Endothelial cell (in vitro differentiated cells): ENCODE measurements at regions not wholly inside any gene's neighbourhood (a gene's known extent, or its start where the extent isn't known, plus 50 kb on each side); places are given as distances from the start of the nearest gene placed in this dataset.
"Not testable (repeated sequence)": the region's sequence is repeated elsewhere in the genome, so short reads cannot be mapped to it uniquely, and the experiment has no call there.

Experiments used
- DNase-seq: peaks from one replicate; pipeline ENCODE4 v3.0.0; 2021; ENCODE audit warnings: low spot score
- H3K27ac Mint-ChIP-seq: one replicate; pipeline ENCODE4 v1.8.0; 2021; ENCODE audit warnings: mixed read lengths, inconsistent platforms; ENCODE audit not compliant: unreplicated experiment
- H3K27me3 Mint-ChIP-seq: one replicate; pipeline ENCODE4 v1.8.0; 2021; ENCODE audit warnings: mild to moderate bottlenecking, moderate library complexity, mixed read lengths, inconsistent platforms; ENCODE audit not compliant: unreplicated experiment
- H3K36me3 Mint-ChIP-seq: one replicate; pipeline ENCODE4 v1.8.0; 2021; ENCODE audit warnings: mild to moderate bottlenecking, low read depth, mixed read lengths, inconsistent platforms; ENCODE audit not compliant: unreplicated experiment
- H3K4me1 Mint-ChIP-seq: one replicate; pipeline ENCODE4 v1.8.0; 2021; ENCODE audit warnings: mild to moderate bottlenecking, mixed read lengths, inconsistent platforms; ENCODE audit not compliant: unreplicated experiment
- H3K4me3 Mint-ChIP-seq: one replicate; pipeline ENCODE4 v1.8.0; 2021; ENCODE audit warnings: mild to moderate bottlenecking, mixed read lengths, inconsistent platforms; ENCODE audit not compliant: unreplicated experiment
- H3K9me3 Mint-ChIP-seq: one replicate; pipeline ENCODE4 v1.8.0; 2021; ENCODE audit warnings: mixed read lengths, inconsistent platforms; ENCODE audit not compliant: unreplicated experiment
- CTCF ChIP-seq: fragments of 200-600 bp; sonication (generic); IDR thresholded peaks from one replicate; pipeline ENCODE4 v1.5.0; 2021; ENCODE audit warnings: antibody characterized with exemption; ENCODE audit not compliant: unreplicated experiment

GRCh38 chr3:103269287-103269686, 834.5 kb downstream of the ZPLD1 start:
- no peak for DNase-seq
- TF ChIP-seq CTCF: no peak
- no peak overlapping the region for H3K4me3 Mint-ChIP-seq
- no peaks in the 10 kb centered on the region for H3K27me3 Mint-ChIP-seq
- H3K36me3 Mint-ChIP-seq: peaks cover 5% of the 10 kb centered on the region
- no peak overlapping the region for H3K27ac Mint-ChIP-seq
- H3K4me1 Mint-ChIP-seq: no peaks in the 10 kb centered on the region
- peaks cover 4% of the 10 kb centered on the region for H3K9me3 Mint-ChIP-seq

- TF ChIP-seq CTCF: no peak
- H3K4me1 Mint-ChIP-seq: no peaks in the 10 kb centered on the region
- H3K27me3 Mint-ChIP-seq: no peaks in the 10 kb centered on the region
- DNase-seq: no peak
- peaks cover 4% of the 10 kb centered on the region for H3K9me3 Mint-ChIP-seq
- H3K27ac Mint-ChIP-seq: no peak overlapping the region
- H3K4me3 Mint-ChIP-seq: no peak overlapping the region
- H3K36me3 Mint-ChIP-seq: peaks cover 5% of the 10 kb centered on the region
Measured at GRCh38 chr3:103271575-103271974, 836.8 kb downstream of the ZPLD1 start.

- H3K9me3 Mint-ChIP-seq: no peaks in the 10 kb centered on the region
- DNase-seq: no peak
- no peaks in the 10 kb centered on the region for H3K4me1 Mint-ChIP-seq
- no peak overlapping the region for H3K27ac Mint-ChIP-seq
- no peaks in the 10 kb centered on the region for H3K27me3 Mint-ChIP-seq
- peak; percentile 31 for TF ChIP-seq CTCF
- H3K4me3 Mint-ChIP-seq: no peak overlapping the region
- no peaks in the 10 kb centered on the region for H3K36me3 Mint-ChIP-seq
Measured at GRCh38 chr3:103295974-103296570, 861.3 kb downstream of the ZPLD1 start.

GRCh38 chr3:103297502-103297901, 862.7 kb downstream of the ZPLD1 start:
- H3K27ac Mint-ChIP-seq, H3K9me3 Mint-ChIP-seq, H3K4me1 Mint-ChIP-seq, DNase-seq, H3K36me3 Mint-ChIP-seq, H3K27me3 Mint-ChIP-seq, H3K4me3 Mint-ChIP-seq: not testable (repeated sequence)

GRCh38 chr3:103306104-103306503, 871.3 kb downstream of the ZPLD1 start:
- Mint-ChIP-seq H3K9me3 (no peaks in the 10 kb centered on the region), H3K27ac (no peak overlapping the region), H3K27me3 (peaks cover 2% of the 10 kb centered on the region), H3K4me1 (no peaks in the 10 kb centered on the region), H3K4me3 (no peak overlapping the region), H3K36me3 (no peaks in the 10 kb centered on the region)
- TF ChIP-seq CTCF: no peak
- no peak for DNase-seq
